HCEC 1CT (cell line): ENCODE measurements at regions not wholly inside any gene's neighbourhood (a gene's known extent, or its start where the extent isn't known, plus 50 kb on each side); places are given as distances from the start of the nearest gene placed in this dataset.
"Not testable (repeated sequence)": the region's sequence is repeated elsewhere in the genome, so short reads cannot be mapped to it uniquely, and the experiment has no call there.

ENCODE experiments used
- DNase-seq: peaks from one replicate; pipeline ENCODE4 v3.0.0-alpha.2; 2017

DNA sequence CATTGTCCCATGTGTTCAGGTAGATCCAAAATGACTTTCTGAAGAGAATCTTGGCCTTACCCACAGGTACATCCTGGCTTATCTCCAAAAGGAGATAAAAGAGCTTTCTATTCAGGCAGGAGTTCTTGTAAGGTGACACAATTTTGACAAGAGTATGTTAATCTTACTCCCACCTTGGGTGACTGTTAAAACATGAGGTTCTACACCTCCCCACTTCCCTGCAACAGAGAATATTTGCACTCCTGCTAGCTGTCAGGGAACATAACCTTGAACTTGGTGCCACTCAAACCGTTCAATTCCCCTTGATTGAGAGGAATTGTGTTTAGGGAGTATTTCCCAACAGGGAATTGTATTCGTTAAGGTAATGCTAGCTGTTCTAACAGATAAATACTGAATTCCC is 372.5 kb upstream of the KLHL29 start:
- no peak for DNase-seq

DNA sequence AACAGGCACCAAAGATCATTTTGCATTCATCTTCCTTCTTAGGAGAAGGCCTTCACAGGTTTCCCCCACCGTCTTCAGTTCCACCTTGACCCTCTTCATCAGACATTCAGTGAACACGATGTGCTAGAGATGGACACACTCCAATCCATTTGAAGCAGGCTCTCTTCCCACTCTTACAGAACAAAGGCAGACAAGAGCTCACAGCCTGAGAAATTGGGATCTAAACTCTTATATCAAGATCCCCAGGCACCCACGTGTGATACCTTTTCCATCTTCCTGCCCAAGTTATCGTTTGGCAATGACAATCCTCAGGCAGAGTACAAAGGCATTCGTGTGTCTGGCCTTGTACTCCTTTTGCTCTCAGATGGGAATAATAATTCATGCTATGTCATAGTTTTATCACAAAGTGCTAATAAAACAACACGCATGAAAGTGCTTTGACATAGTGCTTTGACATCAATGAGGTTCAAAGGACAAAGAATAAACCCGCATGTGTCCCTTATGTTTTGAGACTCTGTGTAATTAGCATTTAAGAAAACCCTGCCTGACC is 369.3 kb upstream of the KLHL29 start:
- DNase-seq: no peak

DNA sequence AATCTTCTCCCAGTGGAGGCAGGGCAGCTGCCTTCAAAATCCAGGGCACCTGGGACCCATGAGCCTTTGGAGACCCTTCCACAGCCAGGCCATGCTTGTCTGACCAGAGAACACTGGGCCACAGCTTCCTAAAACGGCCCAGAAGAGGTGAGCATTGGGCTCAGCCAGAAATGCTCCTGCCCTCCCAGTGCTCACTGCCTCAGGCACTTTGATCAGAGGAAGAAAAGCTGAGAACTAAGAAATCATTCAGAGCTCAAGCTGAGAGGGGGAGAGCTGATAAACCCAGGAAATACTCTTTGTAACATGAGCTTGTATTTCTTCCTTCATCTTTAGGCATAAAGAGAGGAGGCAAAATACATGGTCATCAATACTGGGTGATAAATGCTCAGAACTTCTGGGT is 365.5 kb upstream of the KLHL29 start:
- no peak for DNase-seq

- no peak for DNase-seq
Measured at GRCh38 chr2:23020659-23021058, 364.3 kb upstream of the KLHL29 start.

DNA sequence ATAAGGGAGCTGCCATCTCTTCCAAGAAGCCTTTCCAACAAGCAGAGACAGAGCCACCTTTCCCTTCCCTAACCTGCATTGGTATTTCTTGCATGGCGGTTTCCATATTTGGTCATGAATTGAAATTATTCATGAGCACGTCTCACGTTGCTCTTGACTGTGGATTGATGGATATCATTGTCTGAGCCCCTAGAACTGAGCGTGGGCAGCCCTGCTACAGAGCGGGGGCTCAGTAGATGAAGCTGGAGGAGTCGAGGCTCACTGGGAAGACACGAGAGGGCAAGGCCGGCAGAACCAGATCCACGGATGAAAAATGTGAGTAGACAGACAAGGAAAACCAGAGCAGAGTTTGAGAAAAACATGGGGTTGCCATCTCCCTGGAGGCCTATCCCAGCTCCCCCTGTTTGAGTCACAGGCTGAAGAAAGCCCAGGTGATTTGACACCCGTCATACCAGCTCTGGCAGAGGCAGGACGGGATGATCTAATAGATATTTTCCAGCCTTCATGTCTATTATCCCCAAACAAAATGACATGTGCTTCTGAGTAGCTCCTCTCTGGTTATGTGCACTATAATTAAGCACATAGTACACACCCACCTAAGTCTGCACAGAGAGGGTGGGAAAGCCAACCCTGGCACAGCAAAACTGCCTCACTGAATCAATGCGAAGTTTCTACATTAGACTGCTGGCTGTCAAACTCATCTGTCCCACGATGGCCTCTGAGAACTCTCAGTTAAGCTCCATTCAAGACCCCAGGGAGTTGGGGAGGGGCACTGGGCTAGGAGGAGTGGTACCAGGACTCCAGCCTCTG is 363.5 kb upstream of the KLHL29 start:
- no peak for DNase-seq

- no peak for DNase-seq
Measured at GRCh38 chr2:23023722-23024121, 361.3 kb upstream of the KLHL29 start.

- no peak for DNase-seq
Measured at GRCh38 chr2:23026671-23027070, 358.3 kb upstream of the KLHL29 start.

- DNase-seq: no peak
Measured at GRCh38 chr2:23027396-23027795, 357.6 kb upstream of the KLHL29 start.

DNA sequence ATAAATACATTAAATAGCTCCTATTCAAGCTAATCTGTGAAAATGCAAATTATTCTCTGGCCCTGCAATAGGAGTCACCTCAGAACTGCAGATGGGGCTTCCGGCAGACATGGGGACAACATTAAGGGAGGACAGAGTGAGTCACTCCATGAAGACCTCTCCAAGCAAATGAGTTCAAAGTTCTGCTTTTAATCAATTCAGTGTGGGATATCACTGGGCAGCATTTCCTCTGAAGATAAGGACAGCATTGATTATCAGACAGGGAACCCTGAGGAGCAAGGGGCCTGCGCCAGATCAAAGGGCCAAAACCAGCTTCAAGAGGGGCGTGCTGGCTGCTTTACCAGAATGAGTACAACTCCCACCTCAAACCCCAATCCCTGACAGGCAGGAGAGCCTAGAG is 356.9 kb upstream of the KLHL29 start:
- no peak for DNase-seq

- DNase-seq: no peak
Measured at GRCh38 chr2:23029111-23029510, 355.9 kb upstream of the KLHL29 start.

- no peak for DNase-seq
Measured at GRCh38 chr2:23029951-23030350, 355.0 kb upstream of the KLHL29 start.

- no peak for DNase-seq
Measured at GRCh38 chr2:23034996-23035395, 350.0 kb upstream of the KLHL29 start.

- no peak for DNase-seq
Measured at GRCh38 chr2:23036629-23037028, 348.4 kb upstream of the KLHL29 start.

- DNase-seq: no peak
Measured at GRCh38 chr2:23037596-23037995, 347.4 kb upstream of the KLHL29 start.

- no peak for DNase-seq
Measured at GRCh38 chr2:23041443-23041842, 343.5 kb upstream of the KLHL29 start.

- DNase-seq: no peak
Measured at GRCh38 chr2:23042216-23042906, 342.6 kb upstream of the KLHL29 start.

- DNase-seq: no peak
Measured at GRCh38 chr2:23050388-23050787, 334.6 kb upstream of the KLHL29 start.

- DNase-seq: no peak
Measured at GRCh38 chr2:23053601-23054000, 331.4 kb upstream of the KLHL29 start.

DNA sequence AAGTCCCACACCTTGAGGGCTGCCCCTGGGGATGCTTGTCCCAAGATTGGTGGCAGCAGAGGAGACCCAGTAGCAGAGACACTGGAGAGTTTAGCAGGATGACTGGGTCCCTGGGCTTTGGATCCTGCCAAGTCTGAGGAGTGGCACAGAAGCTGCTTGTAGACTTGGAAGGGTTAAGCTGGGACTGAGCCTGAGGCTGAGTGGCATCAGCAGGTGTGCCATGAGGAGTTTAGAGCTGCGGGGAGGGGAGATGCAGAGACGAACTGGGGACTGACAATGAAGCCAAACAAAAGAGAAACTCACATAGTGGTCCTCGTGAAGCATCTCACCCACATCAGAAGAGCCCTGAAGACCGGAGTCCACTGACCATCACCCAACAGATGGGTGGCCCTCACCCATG is 329.7 kb upstream of the KLHL29 start:
- DNase-seq: no peak

DNA sequence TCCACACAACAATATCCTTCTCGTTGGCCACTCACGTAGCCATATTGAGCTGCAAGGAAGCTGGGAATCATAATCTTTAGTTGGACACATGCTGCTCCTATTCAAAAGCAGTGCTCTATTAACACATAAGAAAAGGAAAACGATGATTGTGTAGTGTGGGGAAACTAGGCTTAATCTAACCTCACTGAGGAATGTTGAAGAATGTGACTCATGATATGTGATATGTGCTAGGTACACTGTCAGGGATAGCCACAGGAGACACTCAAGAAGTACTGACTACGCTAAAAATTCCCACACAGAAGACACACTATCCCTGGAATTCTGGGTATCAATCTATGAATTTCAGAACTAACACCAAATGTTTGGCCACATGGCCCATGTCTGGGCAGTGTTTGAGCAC is 328.1 kb upstream of the KLHL29 start:
- DNase-seq: not testable (repeated sequence)

GRCh38 chr2:23058435-23058834 is 326.5 kb upstream of the KLHL29 start:
- no peak for DNase-seq

- DNase-seq: no peak
Measured at GRCh38 chr2:23065210-23065609, 319.8 kb upstream of the KLHL29 start.

GRCh38 chr2:23065936-23066335 is 319.0 kb upstream of the KLHL29 start:
- no peak for DNase-seq

- no peak for DNase-seq
Measured at GRCh38 chr2:23066686-23067085, 318.3 kb upstream of the KLHL29 start.
